ENCODE measurements at regions not wholly inside any gene's neighbourhood (a gene's known extent, or its start where the extent isn't known, plus 50 kb on each side); places are given as distances from the start of the nearest gene placed in this dataset.

GRCh38 chr6:71474942-71475341 is 186.3 kb downstream of the OGFRL1 start:
- ATAC-seq, result no peak
- DNase-seq, result no peak
- no peaks in the 10 kb centered on the region for H3K9me3 ChIP-seq
- H3K4me1 ChIP-seq, result peaks cover 49% of the 10 kb centered on the region
- no peak overlapping the region for H3K4me3 ChIP-seq
- no peaks in the 10 kb centered on the region for H3K36me3 ChIP-seq
- H3K27me3 ChIP-seq, result no peaks in the 10 kb centered on the region
- intact Hi-C loops (cut with DNase I), result no loop called here
- no peak overlapping the region for H3K27ac ChIP-seq
- TF ChIP-seq CTCF (IDR thresholded peaks at IDR 0.05), result no peak

GRCh38 chr6:71476371-71476770 is 187.8 kb downstream of the OGFRL1 start:
- DNase-seq (no peak), ATAC-seq (no peak)
- no peaks in the 10 kb centered on the region for H3K9me3 ChIP-seq
- intact Hi-C loops (cut with DNase I), result no loop called here
- H3K36me3 ChIP-seq, result no peaks in the 10 kb centered on the region
- H3K27me3 ChIP-seq, result no peaks in the 10 kb centered on the region
- no peak for TF ChIP-seq CTCF (IDR thresholded peaks at IDR 0.05)
- peaks cover 58% of the 10 kb centered on the region for H3K4me1 ChIP-seq
- H3K27ac ChIP-seq, result peak overlapping the region; percentile 78
- no peak overlapping the region for H3K4me3 ChIP-seq

- intact Hi-C loops (cut with DNase I), result no loop called here
- Histone ChIP-seq H3K4me1 (peaks cover 59% of the 10 kb centered on the region), H3K36me3 (no peaks in the 10 kb centered on the region), H3K9me3 (no peaks in the 10 kb centered on the region), H3K27ac (peak overlapping the region; percentile 78), H3K27me3 (no peaks in the 10 kb centered on the region), H3K4me3 (no peak overlapping the region)
- ATAC-seq, result no peak
- no peak for DNase-seq
- no peak for TF ChIP-seq CTCF (IDR thresholded peaks at IDR 0.05)
These were observed 188.3 kb downstream of the OGFRL1 start for GRCh38 chr6:71476872-71477271.

GRCh38 chr6:71478834-71479541 is 190.4 kb downstream of the OGFRL1 start:
- intact Hi-C loops (cut with DNase I), result no loop called here
- ATAC-seq, result peak; percentile 67
- Histone ChIP-seq H3K27ac (peak overlapping the region; percentile 78), H3K36me3 (no peaks in the 10 kb centered on the region), H3K27me3 (no peaks in the 10 kb centered on the region), H3K4me1 (peaks cover 57% of the 10 kb centered on the region), H3K4me3 (no peak overlapping the region), H3K9me3 (no peaks in the 10 kb centered on the region)
- no peak for DNase-seq
- TF ChIP-seq CTCF (IDR thresholded peaks at IDR 0.05), result no peak

- no peak overlapping the region for H3K4me3 ChIP-seq
- intact Hi-C loops (cut with DNase I), result no loop called here
- no peaks in the 10 kb centered on the region for H3K27me3 ChIP-seq
- no peak for TF ChIP-seq CTCF (IDR thresholded peaks at IDR 0.05)
- H3K36me3 ChIP-seq, result no peaks in the 10 kb centered on the region
- peak overlapping the region; percentile 78 for H3K27ac ChIP-seq
- no peak for ATAC-seq
- no peak for DNase-seq
- peaks cover 46% of the 10 kb centered on the region for H3K4me1 ChIP-seq
- no peaks in the 10 kb centered on the region for H3K9me3 ChIP-seq
These were observed 192.0 kb downstream of the OGFRL1 start for GRCh38 chr6:71480577-71480976.

GRCh38 chr6:71481011-71481410 is 192.4 kb downstream of the OGFRL1 start:
- no peaks in the 10 kb centered on the region for H3K9me3 ChIP-seq
- intact Hi-C loops (cut with DNase I), result no loop called here
- H3K4me3 ChIP-seq, result no peak overlapping the region
- peak overlapping the region; percentile 78 for H3K27ac ChIP-seq
- TF ChIP-seq CTCF (IDR thresholded peaks at IDR 0.05), result no peak
- no peaks in the 10 kb centered on the region for H3K36me3 ChIP-seq
- H3K4me1 ChIP-seq, result peaks cover 42% of the 10 kb centered on the region
- no peaks in the 10 kb centered on the region for H3K27me3 ChIP-seq
- ATAC-seq (no peak), DNase-seq (no peak)

Data from upper lobe of right lung (tissue), 1 donor.